ENCODE measurements at regions not wholly inside any gene's neighbourhood (a gene's known extent, or its start where the extent isn't known, plus 50 kb on each side); places are given as distances from the start of the nearest gene placed in this dataset.

DNA sequence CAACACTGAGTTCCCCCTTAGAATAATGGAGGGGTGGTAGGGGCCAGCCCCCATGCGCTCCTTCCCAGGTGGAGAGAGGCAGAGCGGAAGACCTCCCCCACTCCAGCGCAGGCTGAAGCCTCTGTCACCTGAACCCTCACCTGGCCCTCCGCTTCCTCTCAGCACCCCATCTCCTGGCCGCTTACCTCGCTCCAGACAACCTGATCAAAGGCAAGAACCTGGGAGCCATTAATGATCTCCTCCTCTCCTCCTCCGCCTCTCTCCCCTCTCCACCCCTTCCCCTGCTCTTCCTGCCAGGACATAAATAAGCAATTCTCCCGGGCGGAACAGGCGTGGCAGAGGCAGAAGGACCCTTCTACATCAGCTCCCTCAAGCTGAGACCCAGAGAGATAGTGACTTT, 110.2 kb upstream of the LHX1 start:
- DNase-seq (ENCODE audit: low spot score in 2 of 2), result no peak
- 21 to 26% methylated on average over 10 of the region's 10 CpGs for WGBS, 2 donors
- no peak for TF ChIP-seq POLR2A (IDR thresholded peaks at IDR 0.05)
- TF ChIP-seq, protein P1, sequence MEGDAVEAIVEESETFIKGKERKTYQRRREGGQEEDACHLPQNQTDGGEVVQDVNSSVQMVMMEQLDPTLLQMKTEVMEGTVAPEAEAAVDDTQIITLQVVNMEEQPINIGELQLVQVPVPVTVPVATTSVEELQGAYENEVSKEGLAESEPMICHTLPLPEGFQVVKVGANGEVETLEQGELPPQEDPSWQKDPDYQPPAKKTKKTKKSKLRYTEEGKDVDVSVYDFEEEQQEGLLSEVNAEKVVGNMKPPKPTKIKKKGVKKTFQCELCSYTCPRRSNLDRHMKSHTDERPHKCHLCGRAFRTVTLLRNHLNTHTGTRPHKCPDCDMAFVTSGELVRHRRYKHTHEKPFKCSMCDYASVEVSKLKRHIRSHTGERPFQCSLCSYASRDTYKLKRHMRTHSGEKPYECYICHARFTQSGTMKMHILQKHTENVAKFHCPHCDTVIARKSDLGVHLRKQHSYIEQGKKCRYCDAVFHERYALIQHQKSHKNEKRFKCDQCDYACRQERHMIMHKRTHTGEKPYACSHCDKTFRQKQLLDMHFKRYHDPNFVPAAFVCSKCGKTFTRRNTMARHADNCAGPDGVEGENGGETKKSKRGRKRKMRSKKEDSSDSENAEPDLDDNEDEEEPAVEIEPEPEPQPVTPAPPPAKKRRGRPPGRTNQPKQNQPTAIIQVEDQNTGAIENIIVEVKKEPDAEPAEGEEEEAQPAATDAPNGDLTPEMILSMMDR (IDR thresholded peaks at IDR 0.05), result no peak
- H3K4me3 ChIP-seq (ENCODE audit: low read depth, poor library complexity, severe bottlenecking), result no peak overlapping the region
- intact Hi-C loops (cut with DNase I; ENCODE audit: low total_unique reads), result no loop called here

DNA sequence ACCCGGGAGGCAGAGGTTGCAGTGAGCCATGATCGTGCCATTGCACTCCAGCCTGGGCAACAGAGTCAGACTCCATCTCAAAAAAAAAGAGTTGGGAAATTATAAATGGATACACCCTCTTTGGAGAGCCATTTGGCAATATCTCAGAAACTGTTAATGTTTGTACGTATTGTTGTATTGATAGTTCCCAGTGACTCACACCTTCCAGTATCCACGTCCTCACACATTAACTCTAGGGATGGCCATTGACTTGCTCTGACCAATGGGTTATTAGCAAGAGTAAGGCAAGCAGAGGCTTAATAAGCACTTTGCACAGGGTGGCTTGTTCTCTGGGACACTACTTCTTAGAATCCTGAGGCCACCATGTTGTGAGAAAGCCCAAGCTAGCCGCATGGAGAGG, 107.6 kb upstream of the LHX1 start:
- TF ChIP-seq POLR2A (IDR thresholded peaks at IDR 0.05), result no peak
- TF ChIP-seq, protein P1 (IDR thresholded peaks at IDR 0.05), result no peak
- WGBS, 2 donors, result 65 to 79% methylated on average over 5 of the region's 5 CpGs
- no peak overlapping the region for H3K4me3 ChIP-seq (ENCODE audit: low read depth, poor library complexity, severe bottlenecking)
- intact Hi-C loops (cut with DNase I; ENCODE audit: low total_unique reads), result no loop called here
- DNase-seq (ENCODE audit: low spot score in 2 of 2), result no peak

DNA sequence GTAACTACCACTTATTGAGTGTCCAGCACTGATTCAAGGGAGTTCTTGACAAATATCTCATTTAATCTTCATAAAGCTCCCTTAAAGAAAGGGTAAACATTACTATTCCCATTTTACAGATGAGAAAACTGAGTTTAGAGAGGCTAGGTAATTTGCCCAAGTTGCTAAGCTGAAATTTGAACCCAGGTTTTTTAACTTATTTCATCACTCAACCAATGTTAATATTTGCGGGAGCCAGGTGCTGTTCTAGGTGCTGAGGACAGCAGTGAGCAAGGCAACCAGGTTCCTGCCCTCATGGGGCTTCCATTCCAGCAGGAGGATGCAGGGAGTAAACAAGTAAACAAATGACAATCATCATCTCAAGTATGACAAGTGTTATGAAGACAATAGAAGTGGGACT, 104.0 kb upstream of the LHX1 start:
- H3K4me3 ChIP-seq (ENCODE audit: low read depth, poor library complexity, severe bottlenecking), result no peak overlapping the region
- WGBS, 2 donors, result 100% methylated on average over 1 of the region's 1 CpG
- TF ChIP-seq, protein P1 (IDR thresholded peaks at IDR 0.05), result no peak
- no peak for TF ChIP-seq POLR2A (IDR thresholded peaks at IDR 0.05)
- DNase-seq (ENCODE audit: low spot score in 2 of 2), result no peak
- intact Hi-C loops (cut with DNase I; ENCODE audit: low total_unique reads), result no loop called here

DNA sequence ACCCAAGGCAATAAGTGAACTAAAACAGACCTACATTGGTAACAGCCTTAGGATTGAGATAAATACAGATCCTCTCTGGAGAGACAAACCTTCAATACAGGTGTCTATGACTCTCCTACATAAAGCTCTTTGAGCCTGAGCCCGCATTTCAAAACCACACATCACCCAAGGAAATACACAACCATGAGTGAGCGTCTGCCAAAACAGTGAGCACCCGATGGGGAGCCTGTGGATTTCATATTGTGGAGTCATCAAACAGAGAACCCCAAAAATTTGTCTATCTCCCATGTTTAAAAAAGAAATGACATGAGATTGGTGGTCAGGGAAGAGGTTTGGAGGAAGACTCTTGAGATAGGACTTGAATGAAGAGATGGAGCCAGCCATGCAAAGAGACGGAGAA, 102.2 kb upstream of the LHX1 start:
- TF ChIP-seq, protein P1 (IDR thresholded peaks at IDR 0.05), result no peak
- TF ChIP-seq POLR2A (IDR thresholded peaks at IDR 0.05), result no peak
- no peak for DNase-seq (ENCODE audit: low spot score in 2 of 2)
- intact Hi-C loops (cut with DNase I; ENCODE audit: low total_unique reads), result no loop called here
- H3K4me3 ChIP-seq (ENCODE audit: low read depth, poor library complexity, severe bottlenecking), result no peak overlapping the region
- WGBS, 2 donors, result 69 to 94% methylated on average over 4 of the region's 4 CpGs

DNA sequence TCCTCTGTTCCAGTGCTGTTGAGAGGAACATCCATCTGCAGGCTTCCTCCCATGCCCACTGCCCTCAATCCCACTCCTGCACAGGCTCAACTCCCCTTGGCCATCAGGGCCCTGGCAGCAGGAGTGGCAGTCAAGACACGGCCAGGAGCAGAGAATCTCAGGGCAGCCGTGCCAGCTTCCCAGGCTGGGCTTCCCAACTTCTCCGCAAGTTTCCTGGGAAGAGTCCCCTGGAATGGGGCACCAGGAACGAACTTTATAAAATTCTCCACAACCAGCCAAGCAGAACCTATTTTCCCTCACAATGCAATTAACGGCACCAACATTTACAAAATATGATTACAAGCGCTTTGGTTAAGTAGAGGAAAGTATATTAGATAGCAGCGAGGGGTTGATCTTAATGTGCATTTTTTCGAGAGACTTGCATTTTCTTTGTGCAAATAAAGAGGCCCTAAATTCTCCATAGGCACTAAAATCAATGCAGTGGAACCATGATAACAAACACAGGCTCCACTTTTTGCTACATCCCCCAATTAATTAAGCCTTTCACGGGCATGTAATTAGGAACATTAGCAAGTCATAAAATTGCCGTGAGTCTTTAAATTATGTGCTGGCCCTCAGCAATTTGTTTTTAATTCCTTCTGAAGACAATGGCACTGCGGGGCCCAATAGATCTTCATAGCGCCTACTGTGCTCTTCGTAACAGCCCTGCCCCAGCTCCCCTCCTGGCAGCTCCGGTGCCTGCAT, 99.9 kb upstream of the LHX1 start:
- no peak overlapping the region for H3K4me3 ChIP-seq (ENCODE audit: low read depth, poor library complexity, severe bottlenecking)
- intact Hi-C loops (cut with DNase I; ENCODE audit: low total_unique reads), result no loop called here
- no peak for DNase-seq (ENCODE audit: low spot score in 2 of 2)
- no peak for TF ChIP-seq POLR2A (IDR thresholded peaks at IDR 0.05)
- TF ChIP-seq, protein P1 (IDR thresholded peaks at IDR 0.05), result no peak
- 44 to 46% methylated on average over 14 of the region's 14 CpGs for WGBS, 2 donors

DNA sequence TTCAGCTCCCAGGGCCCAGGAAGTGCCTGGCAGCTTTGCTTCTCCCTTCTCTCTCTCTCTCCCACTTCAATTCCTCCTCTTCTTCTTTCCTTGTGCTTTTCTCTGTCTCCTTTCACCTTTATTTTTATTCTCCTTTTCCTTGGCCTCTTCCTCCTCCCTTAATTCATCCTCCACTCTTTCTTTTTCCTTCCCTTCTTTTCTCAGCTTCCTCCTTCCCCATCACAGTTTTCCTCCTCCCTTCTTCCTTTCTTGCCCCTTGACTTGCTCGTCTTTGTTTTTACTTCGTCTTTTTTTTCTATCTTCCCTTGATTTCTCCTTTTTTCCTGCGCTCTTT, 99.4 kb upstream of the LHX1 start:
- no peak for TF ChIP-seq POLR2A (IDR thresholded peaks at IDR 0.05)
- TF ChIP-seq, protein P1 (IDR thresholded peaks at IDR 0.05), result no peak
- H3K4me3 ChIP-seq (ENCODE audit: low read depth, poor library complexity, severe bottlenecking), result no peak overlapping the region
- 64 to 66% methylated on average over 3 of the region's 3 CpGs for WGBS, 2 donors
- intact Hi-C loops (cut with DNase I; ENCODE audit: low total_unique reads), result no loop called here
- no peak for DNase-seq (ENCODE audit: low spot score in 2 of 2)
